H9 (cell line): ENCODE measurements at regions not wholly inside any gene's neighbourhood (a gene's known extent, or its start where the extent isn't known, plus 50 kb on each side); places are given as distances from the start of the nearest gene placed in this dataset.

ENCODE experiments used
- DNase-seq: peaks from one replicate; pipeline ENCODE4 v3.0.0-alpha.2; 2017
- H2AFZ ChIP-seq: one replicate; pipeline ENCODE4 v1.6.1; 2013; ENCODE audit warnings: mild to moderate bottlenecking, low read length, control low read depth, moderate library complexity
- H2AK5ac ChIP-seq: 2 replicates; pipeline ENCODE4 v1.6.1; 2013; ENCODE audit warnings: low read length, control low read depth, mixed read lengths; ENCODE audit not compliant: insufficient read length
- H2BK120ac ChIP-seq: one replicate; pipeline ENCODE4 v1.6.1; 2013; ENCODE audit warnings: low read depth, mild to moderate bottlenecking, low read length, control low read depth, inconsistent platforms; ENCODE audit not compliant: poor library complexity, severe bottlenecking
- H2BK12ac ChIP-seq: 2 replicates; pipeline ENCODE4 v1.6.1; 2013; ENCODE audit warnings: low read length, control low read depth, mixed read lengths, low read depth; ENCODE audit not compliant: insufficient read length
- H2BK15ac ChIP-seq: 2 replicates; pipeline ENCODE4 v1.6.1; 2013; ENCODE audit warnings: low read depth, low read length, control low read depth
- H2BK20ac ChIP-seq: one replicate; pipeline ENCODE4 v1.6.1; 2013; ENCODE audit warnings: low read depth, mild to moderate bottlenecking, low read length, control low read depth, inconsistent platforms; ENCODE audit not compliant: poor library complexity, severe bottlenecking
- H2BK5ac ChIP-seq: 2 replicates; pipeline ENCODE4 v1.6.1; 2013; ENCODE audit warnings: low read length, control low read depth, mixed read lengths; ENCODE audit not compliant: insufficient read length
- H3K14ac ChIP-seq: 2 replicates; pipeline ENCODE4 v1.6.1; 2013; ENCODE audit warnings: low read length, control low read depth; ENCODE audit not compliant: insufficient read depth
- H3K18ac ChIP-seq: 2 replicates; pipeline ENCODE4 v1.6.1; 2013; ENCODE audit warnings: low read depth, mild to moderate bottlenecking, mixed read lengths, low read length, control low read depth; ENCODE audit not compliant: insufficient read length
- H3K23ac ChIP-seq: 2 replicates; pipeline ENCODE4 v1.6.1; 2013; ENCODE audit warnings: low read length, control low read depth, mixed read lengths, low read depth; ENCODE audit not compliant: insufficient read length
- H3K23me2 ChIP-seq: 2 replicates; pipeline ENCODE4 v1.6.1; 2013; ENCODE audit warnings: low read depth, mild to moderate bottlenecking, mixed read lengths, low read length, control low read depth; ENCODE audit not compliant: insufficient read length, poor library complexity, severe bottlenecking
- H3K27ac ChIP-seq: 2 replicates; pipeline ENCODE4 v1.5.1; 2013; ENCODE audit warnings: low read length, control low read depth, mixed read lengths, low read depth; ENCODE audit not compliant: insufficient read length
- H3K27me3 ChIP-seq: 2 replicates; pipeline ENCODE4 v1.6.1; 2013; ENCODE audit warnings: low read length, control low read depth, inconsistent platforms; ENCODE audit not compliant: insufficient read depth
- H3K4ac ChIP-seq: 2 replicates; pipeline ENCODE4 v1.6.1; 2013; ENCODE audit warnings: low read depth, mild to moderate bottlenecking, control low read depth, inconsistent platforms, low read length, moderate library complexity
- H3K4me1 ChIP-seq: 2 replicates; pipeline ENCODE4 v1.6.1; 2013; ENCODE audit warnings: low read length, control low read depth, inconsistent platforms; ENCODE audit not compliant: insufficient read depth
- H3K4me2 ChIP-seq: 2 replicates; pipeline ENCODE4 v1.6.1; 2013; ENCODE audit warnings: low read length, control low read depth, mixed read lengths; ENCODE audit not compliant: insufficient read length, insufficient read depth
- H3K56ac ChIP-seq: 2 replicates; pipeline ENCODE4 v1.6.1; 2013; ENCODE audit warnings: low read depth, mild to moderate bottlenecking, mixed read lengths, low read length, control low read depth; ENCODE audit not compliant: insufficient read length
- H3K79me1 ChIP-seq: 2 replicates; pipeline ENCODE4 v1.6.1; 2013; ENCODE audit warnings: low read depth, mild to moderate bottlenecking, moderate library complexity, low read length, control low read depth, inconsistent platforms; ENCODE audit not compliant: insufficient read depth, poor library complexity, severe bottlenecking
- H3K79me2 ChIP-seq: 2 replicates; pipeline ENCODE4 v1.6.1; 2013; ENCODE audit warnings: low read length, control low read depth, inconsistent platforms; ENCODE audit not compliant: insufficient read depth
- H3K9ac ChIP-seq: 2 replicates; pipeline ENCODE4 v1.6.1; 2013; ENCODE audit warnings: low read length, control low read depth, mixed read lengths; ENCODE audit not compliant: insufficient read length; ENCODE audit errors: extremely low read depth
- H3K9me3 ChIP-seq: one replicate; pipeline ENCODE4 v1.6.1; 2013; ENCODE audit warnings: low read depth, low read length, inconsistent platforms; ENCODE audit not compliant: control insufficient read depth
- H3T11ph ChIP-seq: one replicate; pipeline ENCODE4 v1.6.1; 2013; ENCODE audit warnings: mild to moderate bottlenecking, low read length, control low read depth, inconsistent platforms
- H4K20me1 ChIP-seq: one replicate; pipeline ENCODE4 v1.6.1; 2013; ENCODE audit not compliant: control insufficient read depth, insufficient read length, insufficient read depth
- H4K5ac ChIP-seq: 2 replicates; pipeline ENCODE4 v1.6.1; 2013; ENCODE audit warnings: low read depth, mild to moderate bottlenecking, mixed read lengths, low read length, control low read depth; ENCODE audit not compliant: insufficient read length
- H4K8ac ChIP-seq: replicated peaks from 2 replicates; pipeline ENCODE4 v1.6.1; 2013; ENCODE audit warnings: low read length, control low read depth, mixed read lengths, low read depth; ENCODE audit not compliant: insufficient read length
- H4K91ac ChIP-seq: 2 replicates; pipeline ENCODE4 v1.6.1; 2013; ENCODE audit warnings: low read depth, mild to moderate bottlenecking, moderate library complexity, mixed read lengths, low read length, control low read depth; ENCODE audit not compliant: insufficient read length
- H3K27ac Mint-ChIP-seq, 3 experiments: 2 replicates in 2 of 3; 3 replicates in 1 of 3; pipeline ENCODE4 v1.8.0; 2020 to 2021; ENCODE audit warnings: mixed read lengths in 3 of 3, mild to moderate bottlenecking in 1 of 3, moderate library complexity in 1 of 3
- H3K27me3 Mint-ChIP-seq: 2 replicates; pipeline ENCODE4 v1.8.0; 2021; ENCODE audit warnings: low read depth, mild to moderate bottlenecking, moderate library complexity, mixed read lengths
- H3K36me3 Mint-ChIP-seq, 3 experiments: 2 replicates in 2 of 3; 3 replicates in 1 of 3; pipeline ENCODE4 v1.8.0; 2020 to 2021; ENCODE audit warnings: low read depth in 3 of 3, mixed read lengths in 3 of 3; ENCODE audit not compliant: insufficient read depth in 1 of 3
- H3K4me1 Mint-ChIP-seq, 2 experiments: 2 replicates each; pipeline ENCODE4 v1.8.0; 2020; ENCODE audit warnings: mixed read lengths in 2 of 2
- H3K4me3 Mint-ChIP-seq, 2 experiments: 2 replicates in 1 of 2; 3 replicates in 1 of 2; pipeline ENCODE4 v1.8.0; 2020 to 2021; ENCODE audit warnings: mild to moderate bottlenecking in 2 of 2, mixed read lengths in 2 of 2, moderate library complexity in 1 of 2
- H3K9me3 Mint-ChIP-seq, 2 experiments: 2 replicates in 1 of 2; 3 replicates in 1 of 2; pipeline ENCODE4 v1.8.0; 2020; ENCODE audit warnings: mild to moderate bottlenecking in 2 of 2, mixed read lengths in 2 of 2, moderate library complexity in 1 of 2
- CTCF ChIP-seq: fragments of 200-600 bp; sonication (generic); conservative IDR thresholded peaks from 3 replicates; pipeline ENCODE4 v1.8.0; 2021; ENCODE audit warnings: antibody characterized with exemption, mild to moderate bottlenecking
- WGBS: extraction: QIAGEN DNeasy Blood & Tissue Kit; methylation state at CpG from one replicate; pipeline ENCODE4 v1.1.7; 2013; ENCODE audit warnings: missing lambda C conversion rate, low lambda C conversion rate, mixed read lengths; ENCODE audit not compliant: insufficient read length; ENCODE audit errors: extremely low coverage; 5-methylcytosine and 5-hydroxymethylcytosine counted together

GRCh38 chr5:125657936-125658335 lies 765.3 kb upstream of the GRAMD2B start:
- Histone ChIP-seq H2BK5ac (no peak overlapping the region), H2BK15ac (no peak overlapping the region), H4K5ac (no peak overlapping the region), H3K27ac (no peak overlapping the region), H4K91ac (no peak overlapping the region), H2AFZ (no peak overlapping the region), H3K79me2 (no peaks in the 10 kb centered on the region), H3K18ac (no peak overlapping the region), H2BK12ac (no peak overlapping the region), H3K56ac (no peak overlapping the region), H3K4me2 (no peak overlapping the region), H2AK5ac (no peak overlapping the region), H3K27me3 (no peaks in the 10 kb centered on the region), H2BK120ac (no peak overlapping the region), H2BK20ac (no peak overlapping the region), H3T11ph (no peak overlapping the region), H4K8ac (no peak overlapping the region), H3K14ac (no peak overlapping the region), H3K9ac (no peak overlapping the region), H4K20me1 (no peaks in the 10 kb centered on the region), H3K79me1 (no peaks in the 10 kb centered on the region), H3K9me3 (no peaks in the 10 kb centered on the region), H3K4ac (no peak overlapping the region), H3K4me1 (peaks cover 4% of the 10 kb centered on the region; the same call in 1 of the 2 replicates), H3K23ac (no peak overlapping the region), H3K23me2 (no peaks in the 10 kb centered on the region)
- peaks cover 19 to 25% of the 10 kb centered on the region in 2 experiments for H3K4me1 Mint-ChIP-seq
- peaks cover 4 to 7% of the 10 kb centered on the region in 2 experiments; a peak in 4 of 5 replicates for H3K9me3 Mint-ChIP-seq
- TF ChIP-seq CTCF = no peak
- peaks cover 0 to 4% (median 0%) of the 10 kb centered on the region in 3 experiments; a peak in 1 of 7 replicates for H3K36me3 Mint-ChIP-seq
- WGBS = no CpG with 5 or more reads among the region's 2 CpGs
- no peak for DNase-seq
- no peak overlapping the region for H3K4me3 Mint-ChIP-seq
- H3K27me3 Mint-ChIP-seq = no peaks in the 10 kb centered on the region; the same call in 1 of the 2 replicates
- no peak overlapping the region for H3K27ac Mint-ChIP-seq
